K562 (cell line): ENCODE measurements at regions not wholly inside any gene's neighbourhood (a gene's known extent, or its start where the extent isn't known, plus 50 kb on each side); places are given as distances from the start of the nearest gene placed in this dataset.

ENCODE experiments used
- ATAC-seq: fragments of 200-7000 bp; cut with Tn5 transposase; 3 replicates; pipeline ENCODE4 v1.9.1; 2020; ENCODE audit warnings: moderate library complexity
- BruUV-seq: library from RNA; stranded (reverse); fragments of 400-500 nt; replicated peaks from 2 replicates; lab custom pipeline; 2021; lab: Mats Ljungman, UMichigan
- CTCF ChIA-PET: fragments of 300-600 bp; formaldehyde crosslinking; extraction: SDS; loops from one replicate; lab custom pipeline; 2021; ENCODE audit warnings: low intra/inter-chr PET ratio; lab: Yijun Ruan, JAX
- POLR2A ChIA-PET: fragments of 300-600, 350-650 bp; sonication (Branson Sonifier 250); formaldehyde crosslinking; extraction: SDS; loops from one replicate; lab custom pipeline; 2021; ENCODE audit warnings: antibody characterized with exemption, inconsistent platforms; lab: Yijun Ruan, JAX
- DNase-seq, 4 experiments: peaks; one replicate each; pipeline versions ENCODE4 v3.0.0 to v3.0.0-alpha.2; 2011 to 2018; ENCODE audit warnings: low spot score in 3 of 4, mixed read lengths in 3 of 4; ENCODE audit errors: extremely low read depth in 1 of 4
- FAIRE-seq: peaks from 2 replicates; lab custom pipeline; 2011; peaks lifted over from hg19 to GRCh38; lab: Jason Lieb, UNC
- H2AFZ ChIP-seq: 2 replicates; pipeline ENCODE4 v1.6.0; 2011; ENCODE audit warnings: low read depth, low read length, control low read depth, inconsistent platforms
- H3K27ac ChIP-seq: fragments of 200-600 bp; 3 replicates; pipeline ENCODE4 v1.8.0; 2011; ENCODE audit warnings: low read depth, mild to moderate bottlenecking, control low read depth, inconsistent platforms, low read length, moderate library complexity, mixed read lengths; ENCODE audit errors: extremely low read depth
- H3K27me3 ChIP-seq, 2 experiments: fragments of 300-600 bp in 1 of 2; 2 replicates in 1 of 2; 3 replicates in 1 of 2; pipeline versions ENCODE4 v1.6.0 to v1.8.0; 2011; ENCODE audit warnings: inconsistent platforms in 2 of 2, low read length in 2 of 2, mild to moderate bottlenecking in 1 of 2, mixed read lengths in 1 of 2, moderate library complexity in 1 of 2; ENCODE audit not compliant: control insufficient read depth in 2 of 2, insufficient read depth in 2 of 2
- H3K36me3 ChIP-seq: fragments of 300-600 bp; 3 replicates; pipeline ENCODE4 v1.8.0; 2011; ENCODE audit warnings: mild to moderate bottlenecking, low read length, inconsistent platforms; ENCODE audit not compliant: control insufficient read depth, insufficient read depth
- H3K4me1 ChIP-seq, 2 experiments: fragments of 200-600 bp in 1 of 2; replicated peaks in 1 of 2; 2 replicates in 1 of 2; 3 replicates in 1 of 2; pipeline versions ENCODE4 v1.5.1 to v1.8.0; 2011; ENCODE audit warnings: inconsistent platforms in 2 of 2, low read length in 2 of 2, mild to moderate bottlenecking in 1 of 2, mixed read lengths in 1 of 2, moderate library complexity in 1 of 2; ENCODE audit not compliant: control insufficient read depth in 2 of 2, insufficient read depth in 2 of 2
- H3K4me2 ChIP-seq: 2 replicates; pipeline ENCODE4 v1.6.1; 2011; ENCODE audit warnings: low read length, control low read depth, inconsistent platforms, mixed read lengths; ENCODE audit not compliant: insufficient read depth
- H3K4me3 ChIP-seq: fragments of 200-600 bp; sonication (generic), shearing (Covaris generic); 2 replicates; pipeline ENCODE4 v1.5.1; 2016; ENCODE audit warnings: control low read depth, inconsistent platforms
- H3K79me2 ChIP-seq: fragments of 200-600 bp; 3 replicates; pipeline ENCODE4 v1.8.0; 2011; ENCODE audit warnings: low read length, inconsistent platforms; ENCODE audit not compliant: control insufficient read depth, insufficient read depth
- H3K9ac ChIP-seq, 2 experiments: 2 replicates each; pipeline versions ENCODE4 v1.6.0 to v1.6.1; 2011; ENCODE audit warnings: low read depth in 2 of 2, low read length in 2 of 2, control low read depth in 1 of 2, inconsistent platforms in 1 of 2, mild to moderate bottlenecking in 1 of 2, mixed read lengths in 1 of 2; ENCODE audit not compliant: insufficient read depth in 1 of 2
- H3K9me1 ChIP-seq: one replicate; pipeline ENCODE4 v1.6.0; 2011; ENCODE audit warnings: inconsistent platforms, mild to moderate bottlenecking, low read length, moderate library complexity; ENCODE audit not compliant: control insufficient read depth, insufficient read depth
- H3K9me3 ChIP-seq: replicated peaks from 2 replicates; pipeline ENCODE4 v1.5.1; 2011; ENCODE audit warnings: low read depth, low read length, inconsistent platforms; ENCODE audit not compliant: control insufficient read depth, insufficient read depth
- H4K20me1 ChIP-seq: replicated peaks from 2 replicates; pipeline ENCODE4 v1.6.1; 2011; ENCODE audit warnings: low read length, inconsistent platforms, mixed read lengths; ENCODE audit not compliant: control insufficient read depth, insufficient read depth
- ARID2 ChIP-seq: fragments of 450-650 bp; IDR thresholded peaks from 2 replicates; pipeline ENCODE4 v1.6.1; 2017; ENCODE audit warnings: antibody characterized with exemption, mild to moderate bottlenecking
- CHCHD3 ChIP-seq: fragments of 250-450 bp; sonication (Bioruptor Pico); IDR thresholded peaks from 2 replicates; pipeline ENCODE4 v2.1.2; 2022; ENCODE audit warnings: mild to moderate bottlenecking
- ESRRA ChIP-seq: fragments of 450-650 bp; IDR thresholded peaks from 2 replicates; pipeline ENCODE4 v1.6.1; 2014; ENCODE audit warnings: low read depth, mild to moderate bottlenecking, moderate library complexity, borderline replicate concordance
- GTF2E2 ChIP-seq: fragments of 200-800 bp; sonication (Bioruptor generic); IDR thresholded peaks from 2 replicates; pipeline ENCODE4 v1.6.1; 2016; ENCODE audit warnings: missing genetic modification characterization, missing compliant biosample characterization
- HNRNPK ChIP-seq: fragments of 200-400 bp; formaldehyde crosslinking; IDR thresholded peaks from one replicate; pipeline ENCODE4 v1.6.1; 2018; ENCODE audit warnings: mild to moderate bottlenecking, low read depth, low read length; ENCODE audit not compliant: poor library complexity, severe bottlenecking
- IFI16 ChIP-seq: fragments of 250-450 bp; sonication (Bioruptor Pico); IDR thresholded peaks from 2 replicates; pipeline ENCODE4 v2.1.2; 2022; ENCODE audit warnings: mild to moderate bottlenecking, inconsistent platforms
- KLF6 ChIP-seq: fragments of 250-450 bp; sonication (Bioruptor Pico); IDR thresholded peaks from 2 replicates; pipeline ENCODE4 v1.4.0; 2020; ENCODE audit warnings: mild to moderate bottlenecking, moderate library complexity, borderline replicate concordance
- MEF2A ChIP-seq: IDR thresholded peaks from 2 replicates; pipeline ENCODE4 v1.6.1; 2011; ENCODE audit warnings: low read depth, mild to moderate bottlenecking, low read length, moderate library complexity; ENCODE audit not compliant: control insufficient read depth
- MLLT1 ChIP-seq, 2 experiments: fragments of 450-650 bp; IDR thresholded peaks; 2 replicates each; pipeline ENCODE4 v1.6.1; 2016
- RAD51 ChIP-seq: fragments of 450-650 bp; IDR thresholded peaks from 2 replicates; pipeline ENCODE4 v1.7.1; 2016; ENCODE audit warnings: low read depth, mild to moderate bottlenecking, borderline replicate concordance
- RB1 ChIP-seq: fragments of 450-650 bp; IDR thresholded peaks from 2 replicates; pipeline ENCODE4 v1.6.1; 2017; ENCODE audit warnings: low read depth, mild to moderate bottlenecking
- TAL1 ChIP-seq: fragments of 450-650 bp; IDR thresholded peaks from 2 replicates; pipeline ENCODE4 v1.6.1; 2016; ENCODE audit warnings: mild to moderate bottlenecking
- ZNF280B ChIP-seq: fragments of 250-450 bp; sonication (Bioruptor Pico); IDR thresholded peaks from 2 replicates; pipeline ENCODE4 v1.5.1; 2021; ENCODE audit warnings: mild to moderate bottlenecking
- ZNF586 ChIP-seq: fragments of 450-650 bp; formaldehyde crosslinking; conservative IDR thresholded peaks from 2 replicates; pipeline ENCODE4 v1.4.0; 2020; ENCODE audit warnings: mild to moderate bottlenecking, moderate library complexity
- ZNF589 ChIP-seq: fragments of 200-800 bp; sonication (Bioruptor generic); IDR thresholded peaks from 2 replicates; pipeline ENCODE4 v1.6.1; 2016; ENCODE audit warnings: low read depth, missing genetic modification characterization, missing compliant biosample characterization
- WGBS: fragments of 100-300 bp; shearing (Covaris generic); methylation state at CpG from one replicate; pipeline ENCODE4 v1.1.6; 2016; ENCODE audit warnings: low coverage, mixed read lengths; ENCODE audit not compliant: insufficient coverage; ENCODE audit errors: missing lambda C conversion rate; 5-methylcytosine and 5-hydroxymethylcytosine counted together
- in situ Hi-C: fragments of 300-500 bp; cut with MboI; formaldehyde crosslinking; loops from 4 replicates; pipeline ENCODE4 v1.15.0; 2018; ENCODE audit warnings: inconsistent platforms, mixed read lengths
- intact Hi-C: fragments of 100-400 bp; cut with micrococcal nuclease; formaldehyde crosslinking; loops from 2 replicates; pipeline ENCODE4 v1.14.2; 2022

GRCh38 chr2:176628438-176628837 is 359.2 kb downstream of the MTX2 start:
- H3K36me3 ChIP-seq: no peaks in the 10 kb centered on the region
- H4K20me1 ChIP-seq: no peaks in the 10 kb centered on the region
- DNase-seq: no peak
- no peak overlapping the region for H3K27ac ChIP-seq
- no peak overlapping the region for H3K9ac ChIP-seq
- no TSS peak for BruUV-seq
- TF ChIP-seq IFI16 (CRISPR knock-in tag): no peak
- TF ChIP-seq, all 486 proteins: peak for 0
- Histone ChIP-seq H3K4me1 (no peaks in the 10 kb centered on the region), H3K4me2 (no peak overlapping the region), H3K9me3 (no peaks in the 10 kb centered on the region), H2AFZ (no peak overlapping the region), H3K4me3 (no peak overlapping the region), H3K27me3 (peaks cover 0 to 10% of the 10 kb centered on the region in 2 experiments; a peak in 4 of 5 replicates), H3K79me2 (no peaks in the 10 kb centered on the region), H3K9me1 (no peaks in the 10 kb centered on the region)
- ATAC-seq: no peak
- no peak for FAIRE-seq
- intact Hi-C loops: no loop called here
- in situ Hi-C loops: no loop called here
- POLR2A ChIA-PET: interaction anchor here (0.6 kb wide), 1 partner anchor 18 kb away, joined by 3 read pairs; no protein-coding TSS in a partner anchor
- CTCF ChIA-PET: interaction anchor here (0.6 to 0.7 kb wide), 2 partner anchors 12 to 488 kb away, joined by 3 to 4 read pairs; no protein-coding TSS in a partner anchor

- in situ Hi-C loops (no loop called here), intact Hi-C loops (no loop called here)
- WGBS: 0% methylated on average over 2 of the region's 2 CpGs
- no peak overlapping the region for H3K9ac ChIP-seq
- H3K9me3 ChIP-seq: no peaks in the 10 kb centered on the region
- peaks cover 0 to 9% of the 10 kb centered on the region in 2 experiments; a peak in 2 of 5 replicates for H3K4me1 ChIP-seq
- ChIA-PET POLR2A (interaction anchor here (0.5 to 0.8 kb wide), 2 partner anchors 40 to 179 kb away, joined by 3 read pairs; no protein-coding TSS in a partner anchor), CTCF (no interaction called here)
- H3K27me3 ChIP-seq: peaks cover 8 to 12% of the 10 kb centered on the region in 2 experiments; a peak in 4 of 5 replicates
- H3K4me2 ChIP-seq: no peak overlapping the region
- DNase-seq (no peak), FAIRE-seq (no peak), ATAC-seq (no peak)
- H3K27ac ChIP-seq: no peak overlapping the region
- H3K4me3 ChIP-seq: no peak overlapping the region
- no peak overlapping the region for H2AFZ ChIP-seq
- BruUV-seq: no TSS peak
- H4K20me1 ChIP-seq: no peaks in the 10 kb centered on the region
- no peaks in the 10 kb centered on the region for H3K9me1 ChIP-seq
- no peaks in the 10 kb centered on the region for H3K36me3 ChIP-seq
- no peaks in the 10 kb centered on the region for H3K79me2 ChIP-seq
- TF ChIP-seq ESRRA (no peak), MLLT1 (IDR thresholded peaks at IDR 0.05) (no peak), CHCHD3 (CRISPR knock-in tag) (no peak), KLF6 (no peak), RAD51 (no peak), GTF2E2 (tag) (no peak), ZNF586 (no peak), RB1 (no peak), ZNF589 (no peak), TAL1 (no peak), IFI16 (CRISPR knock-in tag) (no peak), MEF2A (no peak), ZNF280B (no peak), HNRNPK (no peak), ARID2 (no peak)
These were observed 364.5 kb downstream of the MTX2 start for GRCh38 chr2:176633754-176634153.
